ENCODE measurements at regions not wholly inside any gene's neighbourhood (a gene's known extent, or its start where the extent isn't known, plus 50 kb on each side); places are given as distances from the start of the nearest gene placed in this dataset.

DNA sequence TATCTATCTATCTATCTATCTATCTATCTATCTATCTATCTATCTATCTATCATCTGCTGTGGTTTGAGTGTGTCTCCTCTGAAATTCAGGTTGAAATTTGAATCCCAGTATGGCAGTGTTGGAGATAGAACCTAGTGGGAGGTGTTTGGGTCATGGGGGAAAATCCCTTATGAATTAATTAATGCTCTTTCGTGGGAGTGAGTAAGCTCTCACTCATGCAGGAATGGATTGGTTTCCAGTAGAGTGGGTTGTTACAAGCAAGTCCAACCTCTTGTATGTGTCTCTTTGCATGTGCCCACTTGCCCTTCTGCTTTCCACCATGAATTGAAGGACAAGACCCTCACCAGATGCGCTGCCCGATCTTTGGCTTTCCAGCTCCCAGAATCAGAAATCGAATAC is 113.0 kb downstream of the ANXA1 start:
- Mint-ChIP-seq H3K9me3 (no peaks in the 10 kb centered on the region), H3K27ac (no peak overlapping the region), H3K4me1 (no peaks in the 10 kb centered on the region), H3K27me3 (ENCODE audit: low read depth, poor library complexity) (no peaks in the 10 kb centered on the region), H3K4me3 (no peak overlapping the region), H3K36me3 (ENCODE audit: low read depth) (no peaks in the 10 kb centered on the region)
- TF ChIP-seq, protein P1, sequence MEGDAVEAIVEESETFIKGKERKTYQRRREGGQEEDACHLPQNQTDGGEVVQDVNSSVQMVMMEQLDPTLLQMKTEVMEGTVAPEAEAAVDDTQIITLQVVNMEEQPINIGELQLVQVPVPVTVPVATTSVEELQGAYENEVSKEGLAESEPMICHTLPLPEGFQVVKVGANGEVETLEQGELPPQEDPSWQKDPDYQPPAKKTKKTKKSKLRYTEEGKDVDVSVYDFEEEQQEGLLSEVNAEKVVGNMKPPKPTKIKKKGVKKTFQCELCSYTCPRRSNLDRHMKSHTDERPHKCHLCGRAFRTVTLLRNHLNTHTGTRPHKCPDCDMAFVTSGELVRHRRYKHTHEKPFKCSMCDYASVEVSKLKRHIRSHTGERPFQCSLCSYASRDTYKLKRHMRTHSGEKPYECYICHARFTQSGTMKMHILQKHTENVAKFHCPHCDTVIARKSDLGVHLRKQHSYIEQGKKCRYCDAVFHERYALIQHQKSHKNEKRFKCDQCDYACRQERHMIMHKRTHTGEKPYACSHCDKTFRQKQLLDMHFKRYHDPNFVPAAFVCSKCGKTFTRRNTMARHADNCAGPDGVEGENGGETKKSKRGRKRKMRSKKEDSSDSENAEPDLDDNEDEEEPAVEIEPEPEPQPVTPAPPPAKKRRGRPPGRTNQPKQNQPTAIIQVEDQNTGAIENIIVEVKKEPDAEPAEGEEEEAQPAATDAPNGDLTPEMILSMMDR (IDR thresholded peaks at IDR 0.05) = no peak
- no peak for DNase-seq

DNA sequence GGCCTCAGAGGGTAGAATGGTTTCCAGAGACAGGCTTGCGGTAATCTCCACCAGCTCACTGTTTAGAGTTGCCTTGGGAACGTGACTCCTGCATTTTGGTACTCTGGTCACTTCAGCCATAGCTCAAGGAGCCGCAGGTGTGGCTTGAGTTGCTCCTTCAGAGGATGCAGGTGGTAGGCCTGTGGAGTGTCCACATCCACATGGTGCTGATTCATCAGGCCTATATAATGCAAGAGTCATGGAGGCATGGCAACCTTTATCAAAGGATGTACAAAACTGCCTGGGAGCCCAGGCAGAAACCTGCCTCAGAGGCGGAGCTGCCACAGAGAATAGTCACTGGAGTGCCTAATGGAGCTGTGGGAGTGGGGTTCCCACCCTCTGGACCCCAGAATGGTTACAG is 114.2 kb downstream of the ANXA1 start:
- Mint-ChIP-seq H3K36me3 (ENCODE audit: low read depth) (no peaks in the 10 kb centered on the region), H3K4me3 (no peak overlapping the region), H3K27ac (no peak overlapping the region), H3K4me1 (no peaks in the 10 kb centered on the region), H3K27me3 (ENCODE audit: low read depth, poor library complexity) (no peaks in the 10 kb centered on the region), H3K9me3 (no peaks in the 10 kb centered on the region)
- TF ChIP-seq, protein P1 (IDR thresholded peaks at IDR 0.05) = no peak
- no peak for DNase-seq

DNA sequence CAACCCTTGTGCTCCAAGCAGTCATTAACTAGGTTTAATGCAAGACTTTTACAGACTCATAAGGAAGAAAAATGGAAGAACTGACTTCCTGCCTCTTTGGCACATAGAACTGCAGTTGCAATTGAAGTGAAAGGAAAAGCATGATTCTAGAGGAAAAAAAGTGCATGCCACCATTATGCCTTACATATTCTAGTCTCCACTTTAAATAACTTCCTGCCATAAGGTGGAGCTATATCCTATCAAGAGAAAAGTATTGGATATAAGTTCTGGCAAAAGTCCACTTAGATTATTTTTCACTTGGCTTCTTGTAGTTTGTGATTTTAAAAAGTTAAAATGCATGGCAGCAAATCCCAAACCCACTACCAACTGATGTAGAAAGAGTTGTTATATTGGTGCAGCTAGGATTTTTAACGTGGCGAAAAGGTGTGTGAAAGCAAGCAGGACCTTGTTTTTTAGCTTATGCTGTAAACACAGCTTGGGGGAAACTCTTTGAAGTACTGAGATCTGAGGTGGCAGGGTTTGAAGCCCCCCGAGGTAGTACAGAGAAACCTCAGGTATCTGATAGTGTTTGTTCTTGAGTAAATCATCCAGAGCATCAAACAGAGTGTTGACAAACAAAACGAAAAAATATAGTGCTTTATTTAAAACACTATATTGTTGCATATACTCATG is 117.9 kb downstream of the ANXA1 start:
- Mint-ChIP-seq H3K9me3 (no peaks in the 10 kb centered on the region), H3K4me3 (no peak overlapping the region), H3K27ac (no peak overlapping the region), H3K4me1 (no peaks in the 10 kb centered on the region), H3K27me3 (ENCODE audit: low read depth, poor library complexity) (no peaks in the 10 kb centered on the region), H3K36me3 (ENCODE audit: low read depth) (no peaks in the 10 kb centered on the region)
- TF ChIP-seq, protein P1 (IDR thresholded peaks at IDR 0.05) = peak; percentile 17
- DNase-seq = no peak

DNA sequence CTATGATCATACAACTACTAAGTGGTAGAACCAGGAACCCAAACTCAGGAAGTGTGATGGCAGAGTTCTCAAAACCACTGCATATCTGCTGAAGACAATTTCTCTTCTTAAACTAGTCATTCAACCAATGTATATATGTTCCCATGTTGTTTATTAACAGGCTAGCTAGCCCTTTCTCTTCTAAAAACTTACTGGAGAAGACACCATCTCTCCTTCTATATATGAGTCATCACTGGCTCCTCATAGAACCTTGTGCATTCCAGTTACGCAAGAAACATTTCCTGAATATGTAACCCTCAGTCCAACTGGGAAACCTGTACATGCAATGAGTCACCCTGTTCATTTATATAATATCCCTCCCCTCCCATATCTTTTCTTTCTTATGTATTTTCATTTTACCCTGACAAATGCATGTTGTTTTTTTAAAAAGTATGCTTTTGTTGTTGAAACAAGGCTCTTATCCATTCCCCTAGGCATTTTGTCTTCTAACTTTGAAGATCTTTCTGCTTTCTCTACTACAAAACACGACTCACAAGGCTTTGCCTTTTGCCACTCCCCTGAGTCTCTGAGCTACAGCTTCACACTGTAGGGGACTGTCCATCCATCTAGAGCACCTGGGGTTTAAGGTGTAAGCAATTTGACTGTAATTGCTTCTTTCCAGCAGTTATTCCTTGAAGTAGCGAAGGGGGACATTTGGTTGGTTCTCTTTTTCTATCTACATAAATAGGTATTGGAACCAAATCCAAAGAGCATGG is 119.5 kb downstream of the ANXA1 start:
- no peaks in the 10 kb centered on the region for H3K36me3 Mint-ChIP-seq (ENCODE audit: low read depth)
- TF ChIP-seq, protein P1 (IDR thresholded peaks at IDR 0.05) = no peak
- H3K4me3 Mint-ChIP-seq = no peak overlapping the region
- no peaks in the 10 kb centered on the region for H3K4me1 Mint-ChIP-seq
- no peak overlapping the region for H3K27ac Mint-ChIP-seq
- no peaks in the 10 kb centered on the region for H3K9me3 Mint-ChIP-seq
- DNase-seq = no peak
- H3K27me3 Mint-ChIP-seq (ENCODE audit: low read depth, poor library complexity) = no peaks in the 10 kb centered on the region

DNA sequence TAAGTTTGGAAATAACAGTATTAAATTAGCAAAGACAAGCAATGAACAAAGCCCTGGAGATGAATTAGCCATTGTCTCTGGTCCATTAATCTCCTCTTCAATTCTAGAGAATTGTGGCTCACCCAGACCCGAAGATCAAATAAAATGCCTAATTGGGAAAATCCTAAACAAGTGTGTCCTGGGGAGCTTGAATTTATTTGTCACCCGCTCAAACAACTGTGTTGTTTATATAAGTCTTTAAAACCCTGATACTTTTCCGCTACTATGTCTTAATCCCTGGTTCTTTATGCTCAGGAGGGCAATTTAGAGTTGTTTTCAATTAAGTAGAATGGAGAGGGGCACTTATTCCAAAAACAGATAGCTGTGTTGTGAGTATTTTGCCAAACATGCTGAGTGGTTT is 128.4 kb downstream of the ANXA1 start:
- Mint-ChIP-seq H3K27ac (no peak overlapping the region), H3K36me3 (ENCODE audit: low read depth) (no peaks in the 10 kb centered on the region), H3K9me3 (no peaks in the 10 kb centered on the region), H3K4me1 (peaks cover 10% of the 10 kb centered on the region), H3K4me3 (no peak overlapping the region), H3K27me3 (ENCODE audit: low read depth, poor library complexity) (no peaks in the 10 kb centered on the region)
- no peak for DNase-seq
- TF ChIP-seq, protein P1 (IDR thresholded peaks at IDR 0.05) = no peak

DNA sequence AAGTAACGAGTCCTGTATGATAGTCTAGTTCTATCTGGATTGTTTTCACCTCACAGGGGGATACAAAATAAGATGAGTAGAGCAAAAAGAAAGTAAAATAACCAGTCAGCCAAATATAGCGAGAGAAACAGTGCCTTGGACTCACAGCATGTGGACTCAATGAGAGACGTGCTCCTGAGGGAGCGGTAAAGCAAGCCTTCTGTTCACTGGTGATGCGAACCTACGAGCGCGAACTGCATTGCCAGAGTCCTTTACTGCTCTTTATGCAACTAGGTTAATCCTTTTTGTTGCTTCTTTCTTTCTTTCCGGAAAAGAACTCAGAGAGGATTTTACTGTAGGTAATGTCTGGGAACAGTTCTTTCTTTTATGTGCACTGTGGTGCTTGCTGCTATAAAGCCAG is 132.7 kb downstream of the ANXA1 start:
- Mint-ChIP-seq H3K36me3 (ENCODE audit: low read depth) (no peaks in the 10 kb centered on the region), H3K27me3 (ENCODE audit: low read depth, poor library complexity) (no peaks in the 10 kb centered on the region), H3K27ac (no peak overlapping the region), H3K4me1 (peaks cover 10% of the 10 kb centered on the region), H3K9me3 (no peaks in the 10 kb centered on the region), H3K4me3 (no peak overlapping the region)
- no peak for DNase-seq
- TF ChIP-seq, protein P1 (IDR thresholded peaks at IDR 0.05) = no peak
